HG03460 (cell line): ENCODE measurements at regions not wholly inside any gene's neighbourhood (a gene's known extent, or its start where the extent isn't known, plus 50 kb on each side); places are given as distances from the start of the nearest gene placed in this dataset.
A peak's percentile ranks its signal among the peaks of the same experiment; 100 is the strongest.

Experiments used
- ATAC-seq: cut with Tn5 transposase; IDR thresholded peaks from one replicate; pipeline ENCODE4 v1.9.1; 2021; ENCODE audit not compliant: unreplicated experiment

DNA sequence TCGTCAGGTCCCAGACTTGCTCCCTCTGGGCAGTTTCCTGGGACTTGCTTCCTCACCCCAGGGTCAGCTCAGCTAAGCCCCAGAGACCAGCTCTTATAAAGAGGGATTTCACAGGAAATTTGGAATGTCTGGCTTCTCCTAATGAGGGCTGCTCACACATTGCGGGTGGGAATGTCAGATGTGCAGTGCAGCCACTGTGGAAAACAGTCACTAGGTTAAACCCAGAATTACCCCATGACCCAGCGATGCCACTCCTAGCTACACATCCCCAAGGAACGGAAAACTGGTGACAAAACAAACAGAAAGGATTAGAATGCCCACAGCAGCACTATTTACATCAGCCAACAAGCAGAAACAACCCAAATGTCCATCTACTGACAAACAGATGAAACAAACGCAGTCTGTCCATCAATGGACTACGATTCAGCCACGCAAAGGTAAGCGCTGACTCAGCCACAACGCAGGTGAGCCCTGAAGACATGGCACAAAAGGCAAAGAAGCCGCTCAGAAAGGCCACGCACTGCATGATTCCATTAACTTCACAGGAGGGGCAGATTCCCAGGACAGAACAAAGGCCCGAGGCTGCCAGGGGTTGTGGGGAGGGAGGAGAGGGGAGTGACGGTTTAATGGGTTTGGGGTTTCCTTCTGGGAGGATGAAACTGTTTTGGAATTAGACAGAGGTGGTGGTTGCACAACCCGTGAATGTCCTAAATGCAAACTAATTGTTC, 63.0 kb downstream of the NCOR2 start:
- ATAC-seq = no peak

- no peak for ATAC-seq
Observed at GRCh38 chr12:124503305-124503704, 64.1 kb downstream of the NCOR2 start.

DNA sequence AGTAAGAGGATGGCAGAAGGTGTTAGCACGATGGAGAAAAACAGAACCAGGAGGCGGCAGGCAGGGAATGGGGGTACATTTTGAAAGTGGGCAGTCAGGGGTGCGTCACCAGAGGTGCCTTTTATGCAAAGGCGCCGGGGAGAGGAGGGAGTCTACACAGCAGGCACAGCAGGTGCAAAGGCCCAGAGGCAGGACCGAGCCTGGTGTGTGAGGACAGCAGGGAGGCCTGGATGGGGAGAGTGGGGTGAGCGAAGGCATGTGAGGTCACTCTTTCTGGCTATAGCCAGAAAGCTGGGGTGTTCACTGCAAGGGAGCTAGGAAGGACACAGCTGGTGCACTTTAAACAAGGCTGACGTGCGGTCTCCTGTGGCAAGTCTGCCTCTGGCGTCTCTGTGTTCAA, 65.0 kb downstream of the NCOR2 start:
- ATAC-seq = no peak

GRCh38 chr12:124501827-124502226, 65.6 kb downstream of the NCOR2 start:
- ATAC-seq = no peak

GRCh38 chr12:124501112-124501561, 66.3 kb downstream of the NCOR2 start:
- ATAC-seq = no peak

GRCh38 chr12:124499898-124500244, 67.5 kb downstream of the NCOR2 start:
- no peak for ATAC-seq

DNA sequence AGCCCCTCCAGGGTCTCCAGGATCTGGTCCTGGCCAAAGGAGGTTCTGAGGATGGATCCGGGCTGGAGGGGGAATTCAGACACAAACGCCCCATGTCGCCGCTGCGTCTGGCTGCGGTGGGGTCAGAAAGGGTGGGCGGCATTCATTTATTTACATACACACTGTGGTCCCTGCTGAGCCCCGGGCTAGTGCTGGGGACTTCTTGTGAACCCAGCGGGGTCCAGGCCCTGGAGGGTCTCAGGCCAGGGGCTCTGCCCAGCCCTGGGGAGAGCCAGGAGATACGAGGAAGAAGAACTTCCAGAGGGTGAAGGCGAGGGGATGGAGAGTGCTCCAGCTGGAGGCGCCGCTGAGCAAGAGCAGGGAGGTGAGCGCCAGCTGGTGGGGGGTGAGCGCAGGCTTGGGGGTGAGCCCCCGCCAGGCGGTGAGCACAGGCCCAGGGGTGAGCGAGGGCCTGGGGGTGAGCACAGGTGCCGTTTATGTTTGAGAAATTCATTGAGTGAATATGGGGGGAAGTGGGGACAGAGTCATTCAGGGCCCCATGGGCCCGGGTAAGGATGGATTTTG, 68.1 kb downstream of the NCOR2 start:
- no peak for ATAC-seq

GRCh38 chr12:124498275-124499189, 68.9 kb downstream of the NCOR2 start:
- ATAC-seq = no peak

DNA sequence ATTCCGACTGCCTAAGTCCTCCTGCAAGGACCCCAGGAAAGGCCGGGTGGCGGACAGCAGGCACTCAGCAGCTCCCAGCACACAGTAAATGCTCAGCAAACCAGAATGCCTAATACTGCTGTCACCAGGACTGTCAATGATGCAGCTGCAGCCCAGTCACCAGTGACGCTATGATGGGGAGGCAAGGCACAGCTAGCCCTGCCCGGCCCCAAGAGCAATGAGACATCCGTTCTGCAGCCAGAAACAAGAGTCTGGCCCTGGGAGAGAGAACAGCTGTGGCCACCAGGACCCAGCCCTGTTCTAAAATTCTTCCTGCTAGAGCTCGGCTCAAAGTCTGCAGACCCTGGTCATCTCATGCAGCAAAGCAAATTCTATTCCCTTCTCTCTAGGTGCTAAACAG, 69.8 kb downstream of the NCOR2 start:
- ATAC-seq = no peak

- no peak for ATAC-seq
Observed at GRCh38 chr12:124497039-124497438, 70.4 kb downstream of the NCOR2 start.

DNA sequence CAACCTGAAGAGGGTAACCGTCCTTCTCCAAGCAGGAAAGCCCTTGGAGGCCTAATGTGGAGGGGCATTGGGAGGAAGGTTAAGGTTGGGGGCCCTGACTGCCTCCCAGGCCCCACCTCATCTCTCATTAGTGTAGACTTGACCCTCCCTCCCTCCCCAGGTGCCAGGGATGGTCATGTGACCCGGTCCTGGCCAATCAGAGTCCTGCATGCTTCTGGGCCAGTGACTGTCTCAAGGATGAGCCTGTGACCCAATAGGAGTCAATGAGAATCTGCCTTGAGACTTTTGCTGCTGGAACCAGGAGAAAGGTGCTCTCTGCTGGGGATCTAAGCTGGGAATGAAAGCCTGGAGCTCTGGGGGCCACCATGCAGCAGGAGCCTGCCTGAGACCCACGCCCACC, 70.8 kb downstream of the NCOR2 start:
- ATAC-seq = no peak

DNA sequence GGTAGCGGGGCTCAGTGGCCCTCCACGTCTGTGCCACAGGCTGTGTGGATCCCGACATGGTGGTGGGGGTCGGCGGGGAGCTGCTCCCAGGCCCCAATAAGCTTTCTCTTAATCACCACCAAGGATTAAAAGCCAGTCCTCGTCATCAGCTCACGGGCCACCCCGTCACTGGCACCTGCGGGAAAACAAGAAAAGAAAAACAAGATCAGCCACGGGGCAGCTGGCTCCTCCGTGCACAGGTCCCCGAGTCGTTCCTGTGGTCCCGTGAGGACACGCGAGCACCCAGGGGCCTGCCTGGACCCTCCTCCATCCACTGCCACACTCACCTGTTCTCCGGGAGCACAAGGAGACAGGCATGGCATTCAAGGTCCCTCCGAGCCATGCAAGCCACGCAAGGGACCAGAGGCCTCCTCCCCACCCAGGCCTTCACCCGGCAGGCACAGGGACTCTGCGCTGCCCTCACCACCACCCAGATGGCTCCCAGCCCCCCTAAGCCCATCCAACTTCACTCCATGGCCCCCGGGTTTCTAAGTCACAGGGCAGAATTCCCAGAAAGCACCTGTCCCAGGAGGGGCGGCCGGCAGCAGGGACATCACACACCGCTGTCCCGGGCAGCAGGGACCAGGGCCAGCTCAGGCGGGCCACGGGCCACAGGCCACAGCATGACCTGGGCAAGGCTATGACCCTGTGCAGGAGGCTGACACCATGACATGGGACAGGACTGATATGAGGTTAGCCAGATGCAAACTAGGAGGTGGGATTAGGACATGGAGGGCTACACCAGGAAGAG, 72.0 kb downstream of the NCOR2 start:
- ATAC-seq = no peak

GRCh38 chr12:124494751-124495129, 72.7 kb downstream of the NCOR2 start:
- no peak for ATAC-seq

DNA sequence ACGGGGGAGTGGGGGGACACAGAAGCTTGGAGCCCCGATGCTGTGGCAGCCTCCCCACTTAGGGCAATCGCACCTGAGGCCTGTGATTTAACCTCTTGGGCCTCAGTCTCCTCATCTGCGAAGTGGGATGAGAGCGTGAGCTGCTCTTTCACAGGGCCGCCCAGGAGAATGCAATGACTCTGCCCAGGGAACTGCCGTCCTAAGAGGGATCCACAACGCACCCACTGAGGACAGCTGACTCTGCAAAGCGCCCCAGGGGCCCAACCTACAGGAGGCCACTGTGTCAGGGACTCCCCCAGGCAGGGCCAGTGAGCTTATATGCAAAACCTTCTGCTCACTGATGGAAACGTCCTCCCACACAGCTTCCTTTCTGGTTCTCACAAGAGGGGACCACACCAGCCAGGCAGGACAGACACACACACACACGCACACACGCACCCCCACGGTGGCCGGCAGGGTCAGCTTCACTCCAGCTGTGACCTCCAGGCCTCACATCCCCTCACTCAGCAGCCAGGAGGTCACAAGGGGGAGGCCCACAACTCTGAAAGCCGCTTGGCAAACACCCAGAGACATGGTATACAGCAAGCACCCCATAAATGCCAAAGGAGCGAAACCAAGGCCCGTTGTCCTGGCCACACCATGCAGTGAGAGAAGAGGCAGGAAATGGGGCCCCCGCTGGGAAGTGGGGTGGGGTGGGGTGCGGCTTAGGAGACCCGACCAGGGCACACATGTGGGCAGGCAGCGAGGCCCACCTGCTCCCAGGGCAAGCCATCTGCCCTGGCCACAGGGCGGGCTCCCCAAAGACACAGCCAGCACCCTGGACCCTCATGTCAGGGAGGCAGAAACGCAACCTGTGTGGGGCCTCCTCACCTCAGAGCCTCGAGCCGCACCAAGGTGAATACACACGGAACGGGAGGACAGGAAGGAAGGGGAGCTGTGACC, 73.3 kb downstream of the NCOR2 start:
- ATAC-seq = peak; percentile 94

GRCh38 chr12:124492879-124493808, 74.3 kb downstream of the NCOR2 start:
- ATAC-seq = no peak

- no peak for ATAC-seq
Observed at GRCh38 chr12:124491856-124492420, 75.5 kb downstream of the NCOR2 start.

GRCh38 chr12:124491310-124491709, 76.1 kb downstream of the NCOR2 start:
- ATAC-seq = no peak

- no peak for ATAC-seq
Observed at GRCh38 chr12:124490584-124491305, 76.7 kb downstream of the NCOR2 start.
